ENCODE measurements at regions not wholly inside any gene's neighbourhood (a gene's known extent, or its start where the extent isn't known, plus 50 kb on each side); places are given as distances from the start of the nearest gene placed in this dataset.
"Not testable (repeated sequence)": the region's sequence is repeated elsewhere in the genome, so short reads cannot be mapped to it uniquely, and the experiment has no call there.

GRCh38 chr22:19599626-19600243, 75.5 kb upstream of the CLDN5 start:
- peak; percentile 14 for DNase-seq

GRCh38 chr22:19603346-19603745, 79.1 kb upstream of the CLDN5 start:
- not testable (repeated sequence) for DNase-seq

GRCh38 chr22:19603767-19604166, 79.6 kb upstream of the CLDN5 start:
- no peak for DNase-seq

GRCh38 chr22:19604711-19605268, 80.6 kb upstream of the CLDN5 start:
- DNase-seq: no peak

GRCh38 chr22:19605508-19606331, 81.5 kb upstream of the CLDN5 start:
- no peak for DNase-seq

GRCh38 chr22:19606332-19607191, 82.4 kb upstream of the CLDN5 start:
- no peak for DNase-seq

- DNase-seq: peak; percentile 16
Observed at GRCh38 chr22:19607192-19608002, 83.2 kb upstream of the CLDN5 start.

- DNase-seq: no peak
Observed at GRCh38 chr22:19608003-19608690, 83.9 kb upstream of the CLDN5 start.

GRCh38 chr22:19609753-19610152, 85.5 kb upstream of the CLDN5 start:
- not testable (repeated sequence) for DNase-seq

- no peak for DNase-seq
Observed at GRCh38 chr22:19610518-19611253, 86.5 kb upstream of the CLDN5 start.

GRCh38 chr22:19611590-19611989, 87.4 kb upstream of the CLDN5 start:
- DNase-seq: no peak

GRCh38 chr22:19612866-19613572, 88.8 kb upstream of the CLDN5 start:
- no peak for DNase-seq

- no peak for DNase-seq
Observed at GRCh38 chr22:19614536-19614863, 90.3 kb upstream of the CLDN5 start.

- DNase-seq: no peak
Observed at GRCh38 chr22:19615001-19615461, 90.8 kb upstream of the CLDN5 start.

- no peak for DNase-seq
Observed at GRCh38 chr22:19615867-19616581, 91.8 kb upstream of the CLDN5 start.

- DNase-seq: no peak
Observed at GRCh38 chr22:19619144-19620009, 94.9 kb upstream of the SEPTIN5 start.

GRCh38 chr22:19620742-19621371, 93.4 kb upstream of the SEPTIN5 start:
- DNase-seq: peak; percentile 5
